Tibial nerve (tissue), 4 donors: ENCODE measurements at regions not wholly inside any gene's neighbourhood (a gene's known extent, or its start where the extent isn't known, plus 50 kb on each side); places are given as distances from the start of the nearest gene placed in this dataset.
"Not testable (repeated sequence)": the region's sequence is repeated elsewhere in the genome, so short reads cannot be mapped to it uniquely, and the experiment has no call there.

Experiments used
- DNase-seq, 2 donors: peaks; one replicate each; pipeline ENCODE4 v3.0.0-alpha.2; 2019; ENCODE audit warnings: low spot score in 2 of 2
- H3K27ac ChIP-seq, 4 donors: fragments of 200-600 bp; sonication (generic) in 3 of 4; one replicate each; pipeline ENCODE4 v1.5.1; 2017 to 2019; ENCODE audit warnings: mild to moderate bottlenecking in 1 of 4
- H3K27me3 ChIP-seq, 2 donors: fragments of 200-600 bp; sonication (generic) in 1 of 2; one replicate each; pipeline versions ENCODE4 v1.5.1 to v1.6.0; 2017 to 2019
- H3K36me3 ChIP-seq, 3 donors: fragments of 200-600 bp; sonication (generic); one replicate each; pipeline ENCODE4 v1.5.1; 2018 to 2019
- H3K4me1 ChIP-seq, 4 donors: fragments of 200-600 bp; sonication (generic) in 3 of 4; one replicate each; pipeline ENCODE4 v1.5.1; 2017 to 2019
- H3K4me3 ChIP-seq, 4 donors: fragments of 200-600 bp; sonication (generic) in 3 of 4; one replicate each; pipeline ENCODE4 v1.5.1; 2017 to 2019; ENCODE audit warnings: mild to moderate bottlenecking in 1 of 4, moderate library complexity in 1 of 4
- H3K9me3 ChIP-seq, 4 donors: fragments of 200-600 bp; sonication (generic) in 3 of 4; one replicate each; pipeline ENCODE4 v1.5.1; 2017 to 2019
- EP300 ChIP-seq, 2 donors: sonication (generic); formaldehyde crosslinking; IDR thresholded peaks; one replicate each; pipeline ENCODE4 v1.6.1; 2017; ENCODE audit warnings: antibody characterized with exemption in 2 of 2, mild to moderate bottlenecking in 1 of 2
- POLR2A ChIP-seq, 2 donors: fragments of 450-650 bp; IDR thresholded peaks; one replicate each; pipeline ENCODE4 v1.6.1; 2017; ENCODE audit warnings: antibody characterized with exemption in 2 of 2, mild to moderate bottlenecking in 2 of 2, moderate library complexity in 2 of 2
- WGBS, 2 donors: methylation state at CpG; one replicate each; pipeline ENCODE4 v1.1.5; 2018; 5-methylcytosine and 5-hydroxymethylcytosine counted together
- TF ChIP-seq, protein P1 (sequence below), 5 experiments: fragments of 200-600 bp in 3 of 5; fragments of 450-650 bp in 2 of 5; sonication (generic) in 3 of 5; IDR thresholded peaks; one replicate each; pipeline ENCODE4 v1.5.1; 2016 to 2019; ENCODE audit warnings: antibody characterized with exemption in 5 of 5, mild to moderate bottlenecking in 3 of 5, moderate library complexity in 2 of 5

DNA sequence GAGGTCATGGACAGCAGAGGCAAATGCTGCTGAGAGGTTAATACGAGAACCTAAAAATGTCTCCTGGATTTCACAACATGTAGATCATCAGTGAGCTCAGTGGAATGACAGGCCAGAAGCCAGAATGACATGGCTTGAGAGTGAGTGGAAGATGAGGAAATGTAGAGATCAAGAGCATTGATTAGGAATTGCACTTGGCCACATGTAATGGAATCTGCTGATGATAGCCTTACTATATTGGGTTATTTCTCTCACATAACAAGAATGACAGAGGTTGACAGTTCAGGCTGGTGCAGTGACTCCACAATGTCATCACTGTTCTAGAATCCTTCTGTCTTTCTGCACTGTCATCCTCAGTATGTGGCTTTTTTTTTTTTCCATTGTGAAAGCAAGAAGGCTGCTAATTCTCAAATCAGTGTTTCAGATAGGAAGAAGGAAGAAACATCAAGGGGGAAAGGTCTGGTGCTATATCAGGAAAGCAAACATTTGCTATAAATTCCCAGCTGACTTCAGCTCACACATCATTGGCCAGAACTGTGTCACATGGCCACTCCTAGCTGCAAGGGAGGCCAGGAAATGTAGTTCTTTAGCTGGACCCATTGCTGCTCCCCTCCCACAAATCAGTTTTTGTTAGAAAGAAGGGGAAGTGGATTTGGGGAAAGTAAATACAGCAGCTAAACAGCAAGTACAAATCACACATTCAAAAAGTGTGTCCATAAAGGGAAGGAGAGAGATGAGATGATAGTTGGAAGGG lies 127.2 kb downstream of the FAM161A start:
- Histone ChIP-seq H3K4me1 (no peaks in the 10 kb centered on the region), H3K9me3 (peaks cover 0 to 7% (median 0%) of the 10 kb centered on the region in 4 donors), H3K4me3 (no peak overlapping the region), H3K27ac (no peak overlapping the region), H3K27me3 (no peaks in the 10 kb centered on the region), H3K36me3 (no peaks in the 10 kb centered on the region)
- TF ChIP-seq POLR2A (IDR thresholded peaks at IDR 0.05) (no peak), EP300 (IDR thresholded peaks at IDR 0.05) (no peak)
- TF ChIP-seq, protein P1, sequence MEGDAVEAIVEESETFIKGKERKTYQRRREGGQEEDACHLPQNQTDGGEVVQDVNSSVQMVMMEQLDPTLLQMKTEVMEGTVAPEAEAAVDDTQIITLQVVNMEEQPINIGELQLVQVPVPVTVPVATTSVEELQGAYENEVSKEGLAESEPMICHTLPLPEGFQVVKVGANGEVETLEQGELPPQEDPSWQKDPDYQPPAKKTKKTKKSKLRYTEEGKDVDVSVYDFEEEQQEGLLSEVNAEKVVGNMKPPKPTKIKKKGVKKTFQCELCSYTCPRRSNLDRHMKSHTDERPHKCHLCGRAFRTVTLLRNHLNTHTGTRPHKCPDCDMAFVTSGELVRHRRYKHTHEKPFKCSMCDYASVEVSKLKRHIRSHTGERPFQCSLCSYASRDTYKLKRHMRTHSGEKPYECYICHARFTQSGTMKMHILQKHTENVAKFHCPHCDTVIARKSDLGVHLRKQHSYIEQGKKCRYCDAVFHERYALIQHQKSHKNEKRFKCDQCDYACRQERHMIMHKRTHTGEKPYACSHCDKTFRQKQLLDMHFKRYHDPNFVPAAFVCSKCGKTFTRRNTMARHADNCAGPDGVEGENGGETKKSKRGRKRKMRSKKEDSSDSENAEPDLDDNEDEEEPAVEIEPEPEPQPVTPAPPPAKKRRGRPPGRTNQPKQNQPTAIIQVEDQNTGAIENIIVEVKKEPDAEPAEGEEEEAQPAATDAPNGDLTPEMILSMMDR (IDR thresholded peaks at IDR 0.05): no peak
- no peak for DNase-seq
- 88 to 90% methylated on average over 1 of the region's 1 CpG for WGBS, 2 donors

DNA sequence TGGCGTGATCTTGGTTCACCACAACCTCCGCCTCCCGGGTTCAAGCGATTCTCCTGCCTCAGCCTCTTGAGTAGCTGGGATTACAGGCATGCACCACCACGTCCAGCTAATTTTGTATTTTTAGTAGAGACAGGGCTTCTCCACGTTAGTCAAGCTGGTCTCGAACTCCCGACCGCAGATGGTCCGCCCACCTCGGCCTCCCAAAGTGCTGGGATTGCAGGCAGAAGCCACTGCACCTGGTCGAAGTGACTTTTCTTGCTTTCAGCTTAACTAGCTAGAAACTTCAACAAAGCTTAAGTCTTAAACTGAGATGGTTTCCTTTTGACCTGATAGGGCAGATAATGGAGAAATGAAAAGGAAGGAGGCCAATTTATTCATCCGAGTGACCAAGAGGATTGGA lies 130.5 kb downstream of the FAM161A start:
- H3K27me3 ChIP-seq, H3K4me1 ChIP-seq, H3K27ac ChIP-seq, H3K4me3 ChIP-seq, H3K9me3 ChIP-seq, DNase-seq, H3K36me3 ChIP-seq: not testable (repeated sequence)
- WGBS, 2 donors: 89 to 92% methylated on average over 13 of the region's 13 CpGs

DNA sequence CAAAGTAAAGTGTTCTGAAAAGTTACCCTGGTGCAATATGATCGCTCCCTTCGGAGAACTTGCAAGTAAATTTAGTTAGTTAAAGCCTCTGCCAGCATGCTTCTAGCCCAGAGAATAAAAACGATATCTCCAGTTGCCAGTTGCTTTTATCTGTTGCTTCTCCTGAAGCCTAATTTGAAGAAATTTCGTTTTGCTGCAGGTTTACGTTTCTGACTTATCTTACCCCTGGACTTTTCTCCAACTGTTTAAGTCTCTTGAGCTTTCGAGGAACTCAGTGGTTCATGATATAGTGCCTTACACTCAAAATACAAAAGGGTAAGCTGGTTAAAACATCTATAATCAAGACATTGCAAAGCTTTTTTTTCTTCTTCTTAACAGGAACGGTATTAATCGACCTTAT lies 131.1 kb downstream of the FAM161A start:
- peaks cover 0 to 7% (median 0%) of the 10 kb centered on the region in 4 donors for H3K9me3 ChIP-seq
- WGBS, 2 donors: 87 to 89% methylated on average over 8 of the region's 8 CpGs

DNA sequence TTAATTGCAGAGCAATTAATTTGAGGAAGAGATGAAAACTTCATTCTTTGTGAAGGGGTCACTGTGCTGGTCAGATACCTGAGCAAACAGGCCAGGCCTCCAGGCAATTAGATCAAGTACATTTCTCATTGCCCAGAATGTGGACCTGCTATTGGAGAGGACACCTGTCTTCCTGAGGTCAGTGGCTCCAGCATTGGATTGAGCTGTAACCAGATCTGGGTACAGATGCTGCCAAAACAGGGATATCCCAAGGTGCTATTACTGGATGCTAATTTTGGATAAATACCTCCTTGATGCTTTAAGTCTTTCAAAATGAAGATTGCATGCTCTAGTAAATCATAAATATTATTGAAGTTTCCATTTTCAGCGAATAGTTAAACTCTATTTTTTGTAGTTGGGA lies 131.5 kb downstream of the FAM161A start:
- Histone ChIP-seq H3K9me3 (peaks cover 0 to 7% (median 0%) of the 10 kb centered on the region in 4 donors), H3K27ac (no peak overlapping the region), H3K27me3 (no peaks in the 10 kb centered on the region), H3K36me3 (no peaks in the 10 kb centered on the region), H3K4me1 (no peaks in the 10 kb centered on the region), H3K4me3 (no peak overlapping the region)
- TF ChIP-seq EP300 (IDR thresholded peaks at IDR 0.05): no peak
- TF ChIP-seq, protein P1 (IDR thresholded peaks at IDR 0.05): no peak
- no peak for TF ChIP-seq POLR2A (IDR thresholded peaks at IDR 0.05)
- 86 to 87% methylated on average over 1 of the region's 1 CpG for WGBS, 2 donors
- no peak for DNase-seq

More for the DNA sequence above, 131.1 kb downstream of the FAM161A start:
- TF ChIP-seq POLR2A (IDR thresholded peaks at IDR 0.05) (no peak), EP300 (IDR thresholded peaks at IDR 0.05) (no peak)
- TF ChIP-seq, protein P1 (IDR thresholded peaks at IDR 0.05): no peak
- DNase-seq: no peak
- H3K27ac ChIP-seq: no peak overlapping the region
- no peaks in the 10 kb centered on the region for H3K36me3 ChIP-seq
- H3K27me3 ChIP-seq: no peaks in the 10 kb centered on the region
- H3K4me3 ChIP-seq: no peak overlapping the region
- H3K4me1 ChIP-seq: no peaks in the 10 kb centered on the region

DNA sequence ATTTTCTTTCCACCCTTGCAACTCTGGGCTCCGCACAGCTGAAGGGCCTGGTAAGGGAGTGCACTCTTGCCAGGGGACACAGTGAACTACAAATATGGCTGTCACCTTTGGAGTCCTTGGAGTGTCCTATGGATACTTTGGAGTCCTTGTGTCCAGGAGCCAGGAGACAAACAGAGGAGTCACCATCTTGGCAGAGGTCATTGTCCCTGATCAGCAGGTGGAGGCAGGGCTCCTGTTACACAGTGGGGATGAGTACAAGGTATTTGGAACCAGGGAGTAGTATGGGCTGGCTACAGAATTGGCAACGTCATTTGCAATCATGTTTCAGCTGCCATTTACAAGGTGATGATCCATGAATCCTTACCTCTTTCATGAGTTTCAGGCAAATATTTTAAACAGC lies 132.5 kb downstream of the FAM161A start:
- Histone ChIP-seq H3K27ac (no peak overlapping the region), H3K4me1 (no peaks in the 10 kb centered on the region), H3K4me3 (no peak overlapping the region), H3K27me3 (no peaks in the 10 kb centered on the region), H3K9me3 (no peaks in the 10 kb centered on the region), H3K36me3 (no peaks in the 10 kb centered on the region)
- WGBS, 2 donors: 90 to 96% methylated on average over 2 of the region's 2 CpGs
- no peak for DNase-seq
- TF ChIP-seq, protein P1 (IDR thresholded peaks at IDR 0.05): no peak
- no peak for TF ChIP-seq POLR2A (IDR thresholded peaks at IDR 0.05)
- no peak for TF ChIP-seq EP300 (IDR thresholded peaks at IDR 0.05)
